ENCODE measurements at regions not wholly inside any gene's neighbourhood (a gene's known extent, or its start where the extent isn't known, plus 50 kb on each side); places are given as distances from the start of the nearest gene placed in this dataset.

DNA sequence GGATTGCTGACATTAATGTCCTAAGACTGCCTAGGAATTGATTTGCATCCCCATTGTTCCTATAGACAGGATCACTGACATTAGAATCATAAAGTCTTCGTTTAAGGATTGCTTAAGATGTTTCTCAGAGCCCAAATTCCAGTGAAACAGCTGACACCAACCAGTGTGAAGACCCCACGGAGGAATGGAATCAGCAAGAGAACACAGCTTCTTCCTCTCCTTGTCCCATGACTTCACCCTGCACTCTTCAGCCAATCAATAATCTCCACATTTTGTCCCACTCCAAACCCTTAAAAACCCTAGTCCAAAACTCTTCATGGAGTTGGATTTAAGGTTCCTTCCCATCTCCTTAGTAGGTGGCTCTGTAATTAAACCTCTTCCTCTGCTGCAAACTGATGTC is 157.0 kb upstream of the NDUFV2 start:
- TF ChIP-seq, protein P1, sequence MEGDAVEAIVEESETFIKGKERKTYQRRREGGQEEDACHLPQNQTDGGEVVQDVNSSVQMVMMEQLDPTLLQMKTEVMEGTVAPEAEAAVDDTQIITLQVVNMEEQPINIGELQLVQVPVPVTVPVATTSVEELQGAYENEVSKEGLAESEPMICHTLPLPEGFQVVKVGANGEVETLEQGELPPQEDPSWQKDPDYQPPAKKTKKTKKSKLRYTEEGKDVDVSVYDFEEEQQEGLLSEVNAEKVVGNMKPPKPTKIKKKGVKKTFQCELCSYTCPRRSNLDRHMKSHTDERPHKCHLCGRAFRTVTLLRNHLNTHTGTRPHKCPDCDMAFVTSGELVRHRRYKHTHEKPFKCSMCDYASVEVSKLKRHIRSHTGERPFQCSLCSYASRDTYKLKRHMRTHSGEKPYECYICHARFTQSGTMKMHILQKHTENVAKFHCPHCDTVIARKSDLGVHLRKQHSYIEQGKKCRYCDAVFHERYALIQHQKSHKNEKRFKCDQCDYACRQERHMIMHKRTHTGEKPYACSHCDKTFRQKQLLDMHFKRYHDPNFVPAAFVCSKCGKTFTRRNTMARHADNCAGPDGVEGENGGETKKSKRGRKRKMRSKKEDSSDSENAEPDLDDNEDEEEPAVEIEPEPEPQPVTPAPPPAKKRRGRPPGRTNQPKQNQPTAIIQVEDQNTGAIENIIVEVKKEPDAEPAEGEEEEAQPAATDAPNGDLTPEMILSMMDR (IDR thresholded peaks at IDR 0.05; ENCODE audit: extremely low read depth in 1 of 2, insufficient read depth in 1 of 2, low read depth in 1 of 2, low read length in 2 of 2): no peak
- no peak for TF ChIP-seq MYC (IDR thresholded peaks at IDR 0.05; ENCODE audit: low read depth, low read length)
